ENCODE measurements at regions not wholly inside any gene's neighbourhood (a gene's known extent, or its start where the extent isn't known, plus 50 kb on each side); places are given as distances from the start of the nearest gene placed in this dataset.

DNA sequence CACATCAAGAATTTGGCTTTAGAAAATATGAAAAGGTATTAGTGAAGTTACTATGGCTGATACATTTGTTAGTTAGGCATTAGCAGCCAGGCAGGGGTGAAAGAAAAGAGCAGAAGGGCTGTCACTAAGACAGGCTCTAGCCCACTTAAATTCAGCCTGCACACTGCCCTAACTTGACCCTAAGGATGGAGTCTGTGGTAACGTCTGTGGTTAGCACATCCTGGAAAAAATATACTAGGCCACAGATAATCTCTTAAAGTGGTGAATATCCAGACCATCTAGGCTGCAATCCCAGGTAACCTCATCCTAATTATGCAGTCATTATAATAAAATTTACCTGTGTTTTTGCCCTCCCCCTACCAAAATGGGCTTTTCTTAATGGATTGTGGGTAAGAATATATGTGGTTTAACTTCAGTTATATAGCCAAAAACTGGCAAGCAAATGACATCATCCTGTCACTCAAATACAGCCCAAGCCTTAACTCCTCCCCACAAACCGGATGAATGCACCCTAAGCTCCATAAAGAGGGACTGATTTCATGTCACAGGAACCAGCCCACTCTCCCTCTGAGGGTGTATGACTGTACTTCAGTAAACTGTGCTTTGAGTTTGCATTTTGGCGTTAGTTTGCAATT lies 440.9 kb downstream of the LRFN5 start:
- no peak for DNase-seq (ENCODE audit: low read depth in 2 of 3, low spot score in 1 of 3)

DNA sequence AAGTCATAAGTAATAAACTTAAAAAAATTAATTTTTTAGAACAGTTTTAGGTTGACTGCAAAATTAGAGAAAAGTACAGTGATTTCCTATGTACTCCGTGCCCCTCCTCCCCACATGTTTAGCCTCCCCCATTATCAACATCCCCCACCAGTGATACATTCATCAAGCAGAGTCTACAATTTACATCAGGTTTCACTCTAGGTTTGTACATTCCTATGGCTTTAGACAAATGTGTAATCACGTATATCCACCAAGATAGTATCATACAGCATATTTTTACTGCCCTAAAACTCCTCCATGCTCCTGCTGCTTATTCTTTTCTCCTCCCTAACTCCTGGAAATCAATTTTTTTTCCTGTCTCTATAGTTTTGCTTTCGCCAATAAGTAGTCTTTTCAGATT lies 438.7 kb downstream of the LRFN5 start:
- no peak for DNase-seq (ENCODE audit: low read depth in 2 of 3, low spot score in 1 of 3)

DNA sequence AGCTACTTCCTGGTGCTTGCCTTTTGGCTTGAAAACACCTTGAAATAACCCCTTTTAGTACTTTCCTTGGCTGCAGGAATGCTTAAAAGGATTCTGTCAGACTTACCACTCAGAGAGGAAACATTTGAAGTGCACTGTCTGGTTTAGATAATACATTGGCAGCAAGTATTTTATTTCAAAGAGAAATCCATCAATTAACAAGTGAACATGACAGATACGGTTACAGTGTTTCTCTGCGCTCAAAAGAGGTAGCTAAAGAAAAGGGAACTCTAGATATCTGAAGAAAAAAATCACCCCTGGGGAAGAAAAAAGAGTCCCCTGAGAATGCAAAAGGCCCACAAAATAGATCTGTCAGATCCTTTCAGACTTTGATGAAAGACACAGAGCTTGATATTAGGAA lies 421.9 kb downstream of the LRFN5 start:
- no peak for DNase-seq (ENCODE audit: low read depth in 2 of 3, low spot score in 1 of 3)

DNA sequence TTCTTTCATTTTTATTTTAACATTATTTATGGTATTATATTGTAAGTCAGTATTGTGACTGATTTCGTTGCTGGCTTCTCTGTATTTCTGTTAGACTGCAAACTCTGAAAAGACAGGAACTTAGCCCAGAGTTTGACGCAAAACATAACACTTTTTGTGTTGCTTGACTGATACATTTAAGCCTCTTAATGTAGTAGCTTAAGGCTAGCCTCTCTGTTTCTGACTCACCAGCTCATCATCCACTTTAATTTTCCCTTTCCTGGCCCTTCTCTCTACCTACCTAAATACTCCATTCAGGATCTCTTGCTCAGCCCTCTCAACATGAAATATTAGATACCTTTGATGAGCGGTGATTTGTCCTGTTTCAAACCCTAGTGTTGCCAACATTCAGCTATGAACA lies 420.6 kb downstream of the LRFN5 start:
- no peak for DNase-seq (ENCODE audit: low read depth in 2 of 3, low spot score in 1 of 3)

DNA sequence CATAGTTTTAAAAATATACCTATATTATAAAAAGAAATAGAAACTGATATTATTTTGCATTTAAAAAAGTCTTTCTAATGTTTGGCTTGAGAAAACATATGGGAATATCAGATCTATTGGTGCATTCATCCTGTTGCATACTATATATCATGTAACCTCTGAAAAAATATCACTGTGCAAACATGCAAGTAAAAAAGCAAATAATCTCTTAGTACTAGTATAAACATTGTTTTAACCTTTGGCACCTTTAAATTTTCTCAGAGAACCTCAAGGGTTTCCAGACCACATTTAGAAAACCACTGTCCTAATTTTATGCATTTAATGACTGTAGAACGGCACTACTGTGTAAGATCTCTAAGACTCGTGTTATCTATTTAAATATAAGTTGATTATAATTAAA lies 416.8 kb downstream of the LRFN5 start:
- no peak for DNase-seq (ENCODE audit: low read depth in 2 of 3, low spot score in 1 of 3)

DNA sequence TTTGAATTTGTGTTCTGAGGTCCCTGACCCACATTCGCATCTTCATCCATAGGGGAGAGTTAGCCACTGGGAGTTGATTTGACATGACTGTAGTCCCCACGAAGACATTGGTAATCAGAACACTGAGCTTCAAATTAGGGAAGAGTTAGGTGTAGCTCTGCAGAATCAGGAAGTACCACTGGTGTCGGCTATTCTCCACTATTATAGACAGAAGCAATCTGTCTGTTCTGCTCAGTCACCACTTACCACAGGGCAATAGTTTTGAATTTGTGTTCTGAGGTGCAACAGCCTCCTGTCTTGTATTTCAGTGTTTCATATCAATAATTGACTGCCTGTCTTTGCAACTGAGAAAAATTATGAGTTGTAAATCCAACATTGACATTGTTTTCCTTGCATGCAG lies 407.6 kb downstream of the LRFN5 start:
- DNase-seq (ENCODE audit: low read depth in 2 of 3, low spot score in 1 of 3) = no peak

DNA sequence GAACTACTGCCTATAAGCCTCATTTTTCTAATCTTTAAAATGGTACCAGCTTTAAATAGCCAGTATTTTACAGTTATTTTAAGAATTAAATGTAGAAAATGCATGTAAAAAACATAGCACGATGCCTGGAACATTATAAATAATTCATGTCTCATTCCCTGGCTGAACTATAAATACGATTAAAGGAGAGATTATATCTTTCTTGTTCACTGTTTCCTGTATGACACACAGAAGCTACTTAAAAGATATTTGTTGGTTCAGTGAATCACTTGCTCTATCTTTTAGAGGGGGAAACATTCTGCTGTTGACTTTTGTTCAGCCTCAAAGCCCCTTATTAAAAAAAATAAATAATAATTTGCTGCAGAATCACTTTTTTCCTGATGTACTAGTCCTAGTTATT lies 406.9 kb downstream of the LRFN5 start:
- DNase-seq (ENCODE audit: low read depth in 2 of 3, low spot score in 1 of 3) = no peak

DNA sequence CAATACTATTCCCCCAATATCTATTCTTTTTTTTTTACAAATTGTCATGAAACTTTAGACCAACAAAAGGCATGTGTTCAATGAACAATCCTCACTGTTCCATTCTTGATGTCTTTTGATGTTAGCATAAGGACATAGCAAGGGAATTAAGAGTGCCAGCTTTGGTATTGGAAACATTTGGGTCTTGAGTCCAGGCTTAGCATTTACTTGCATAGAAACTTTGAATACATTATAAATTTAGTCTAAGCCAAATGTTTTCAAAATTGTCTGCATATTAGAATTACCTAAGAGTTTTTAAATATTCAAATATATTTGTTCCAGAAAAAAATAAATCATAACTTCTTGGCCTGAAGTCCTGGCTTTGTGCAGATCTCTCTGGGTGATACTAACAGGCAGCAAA lies 406.5 kb downstream of the LRFN5 start:
- DNase-seq (ENCODE audit: low read depth in 2 of 3, low spot score in 1 of 3) = no peak

DNA sequence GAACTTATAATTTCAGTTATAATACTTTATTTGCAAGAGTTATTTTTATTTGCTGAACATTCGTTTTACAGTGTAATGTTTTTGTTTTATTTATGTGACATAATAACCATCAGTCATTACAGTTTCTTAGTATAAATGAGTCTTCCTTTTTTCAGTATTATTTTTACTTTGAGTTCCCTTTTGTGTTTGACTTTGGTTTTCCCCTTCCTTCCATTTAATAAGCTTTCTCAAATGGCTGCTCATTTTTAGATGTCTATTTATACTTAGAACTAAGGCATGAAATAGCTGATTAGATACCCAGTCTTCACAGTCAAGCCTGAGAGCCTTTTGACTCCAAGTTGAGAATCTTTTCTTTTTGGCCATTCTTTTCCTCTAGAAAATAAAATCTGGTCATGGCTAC lies 404.5 kb downstream of the LRFN5 start:
- DNase-seq (ENCODE audit: low read depth in 2 of 3, low spot score in 1 of 3) = no peak

DNA sequence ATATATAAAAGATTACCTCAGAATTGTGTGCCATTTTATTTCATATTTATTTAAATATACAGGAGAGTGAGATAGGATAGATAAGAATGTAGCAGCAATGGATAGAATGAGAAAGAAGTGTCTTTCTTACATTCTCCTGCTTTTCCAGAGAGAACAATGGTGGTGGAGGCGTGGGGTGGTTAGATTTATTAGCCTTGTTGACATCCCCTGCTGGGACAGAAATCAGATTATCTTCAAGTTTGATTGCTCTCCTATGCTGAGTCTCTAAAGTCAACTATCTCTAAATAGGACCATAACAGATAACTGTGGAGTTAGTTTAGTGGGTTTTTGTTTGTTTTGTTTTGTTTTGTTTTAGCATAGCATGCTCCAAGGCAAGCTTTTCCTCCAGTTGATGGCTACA lies 397.6 kb downstream of the LRFN5 start:
- no peak for DNase-seq (ENCODE audit: low read depth in 2 of 3, low spot score in 1 of 3)

DNA sequence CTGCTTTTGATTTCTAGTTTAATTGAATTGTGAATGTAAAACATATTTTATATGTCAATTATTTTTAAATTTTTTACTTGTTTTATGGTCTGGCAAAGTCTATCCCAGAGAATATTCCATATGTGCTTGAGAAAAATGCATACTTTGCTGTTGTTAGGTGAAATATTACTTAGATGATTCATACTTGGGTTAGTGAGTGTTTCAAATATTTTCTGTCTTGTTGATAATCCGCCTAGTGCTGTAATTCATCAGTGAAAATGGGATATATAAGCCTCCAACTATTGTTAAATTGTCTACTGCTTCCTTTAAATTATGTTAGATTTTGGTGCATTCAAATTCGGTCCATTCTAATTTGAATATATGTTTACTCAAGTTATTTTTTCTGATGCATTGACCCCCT lies 395.5 kb downstream of the LRFN5 start:
- no peak for DNase-seq (ENCODE audit: low read depth in 2 of 3, low spot score in 1 of 3)

DNA sequence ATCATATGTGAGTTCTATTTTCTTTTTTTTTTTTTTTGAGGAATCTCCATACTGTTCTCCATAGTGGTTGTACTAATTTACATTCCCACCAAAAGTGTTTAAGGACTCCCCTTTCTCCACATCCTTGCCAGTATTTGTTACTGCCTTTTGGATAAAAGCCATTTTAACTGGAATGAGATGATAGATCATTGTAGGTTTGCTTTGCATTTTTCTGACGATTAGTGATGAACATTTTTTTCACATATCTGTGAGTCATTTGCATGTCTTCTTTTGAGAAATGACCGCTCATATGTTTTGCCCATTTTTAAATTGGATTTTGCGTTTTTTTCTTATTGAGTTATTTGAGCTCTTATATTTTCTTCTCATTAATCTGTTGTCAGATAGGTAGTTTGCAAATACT lies 394.8 kb downstream of the LRFN5 start:
- DNase-seq (ENCODE audit: low read depth in 2 of 3, low spot score in 1 of 3) = no peak

DNA sequence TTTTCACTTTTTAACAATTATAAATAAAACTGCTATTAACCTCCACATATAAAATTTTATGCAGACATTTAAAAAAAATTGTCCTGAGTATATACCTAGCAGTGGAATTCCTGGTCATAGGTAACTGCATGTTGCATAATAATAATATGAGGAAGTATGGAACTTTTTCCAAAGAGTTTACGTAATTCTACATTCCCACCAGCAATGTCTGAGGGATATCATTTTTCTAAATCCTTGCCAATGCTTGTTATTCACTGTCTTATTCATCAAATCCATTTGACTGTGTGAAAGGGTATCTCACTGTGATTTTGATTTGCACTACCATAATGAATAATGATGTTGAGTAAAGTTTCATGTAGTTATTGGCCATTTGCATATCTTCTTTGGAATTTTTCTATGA lies 393.8 kb downstream of the LRFN5 start:
- no peak for DNase-seq (ENCODE audit: low read depth in 2 of 3, low spot score in 1 of 3)

DNA sequence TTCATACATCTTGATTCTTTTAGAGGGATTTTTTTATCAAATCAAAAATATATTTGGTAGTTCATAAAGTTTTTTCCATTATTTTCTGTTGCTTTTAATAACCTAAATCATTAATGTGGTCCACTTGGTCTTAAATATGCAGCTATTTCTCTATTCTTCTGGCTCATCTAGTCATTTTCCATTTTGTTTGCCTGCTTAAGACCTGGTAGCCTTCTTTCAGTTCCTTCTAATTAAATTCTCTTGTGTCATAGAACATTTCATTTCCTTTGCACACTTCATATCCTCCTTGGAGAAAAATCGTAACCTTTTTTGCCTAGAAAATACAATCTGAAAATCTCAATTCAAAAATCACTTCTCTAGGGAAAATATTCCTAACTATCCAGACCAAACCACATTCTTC lies 387.0 kb downstream of the LRFN5 start:
- DNase-seq (ENCODE audit: low read depth in 2 of 3, low spot score in 1 of 3) = no peak

DNA sequence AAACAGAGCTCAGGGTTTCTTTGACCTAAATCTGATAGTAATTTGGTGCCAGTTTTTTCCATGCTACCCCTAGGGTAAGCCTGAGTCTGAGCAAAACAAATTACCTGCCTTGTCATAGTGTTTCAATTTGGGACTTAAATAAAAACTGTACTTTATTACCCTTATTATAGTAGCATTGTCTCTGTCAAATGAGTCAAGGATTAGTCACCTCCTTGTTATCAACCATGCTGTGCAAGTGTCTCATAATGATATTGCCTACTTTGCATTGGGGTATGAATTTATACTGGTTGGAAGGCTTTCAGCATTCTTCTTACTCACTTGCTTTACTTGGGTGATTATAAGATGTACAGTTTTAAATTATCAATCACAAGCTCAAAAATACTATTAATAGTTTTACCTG lies 380.0 kb downstream of the LRFN5 start:
- DNase-seq (ENCODE audit: low read depth in 2 of 3, low spot score in 1 of 3) = no peak

DNA sequence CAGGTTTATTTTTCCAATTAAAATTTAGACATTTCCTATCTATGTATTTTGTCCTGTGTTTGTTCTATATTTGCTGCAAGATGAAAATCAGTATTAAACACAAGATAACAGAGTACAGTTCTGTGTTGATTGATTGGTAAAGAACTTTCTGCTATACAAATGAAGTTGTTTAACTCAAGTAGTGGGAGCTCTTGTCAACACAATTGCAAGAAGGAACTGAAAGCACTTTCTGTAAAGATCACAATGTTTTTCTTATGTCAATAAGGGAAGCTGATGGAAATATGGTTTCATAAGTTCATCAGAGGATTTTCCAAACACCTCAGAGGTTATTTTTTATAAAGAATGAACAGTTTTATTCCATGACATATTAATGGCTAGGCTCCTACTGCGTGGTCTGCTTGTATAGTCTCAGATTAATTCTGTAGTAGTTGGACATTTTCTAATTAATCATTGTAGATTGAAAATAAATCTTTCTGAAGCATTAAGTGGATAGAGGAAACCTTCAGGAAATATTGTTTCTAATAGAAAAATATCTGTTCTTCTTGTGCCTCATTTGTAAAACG lies 379.5 kb downstream of the LRFN5 start:
- no peak for DNase-seq (ENCODE audit: low read depth in 2 of 3, low spot score in 1 of 3)

DNA sequence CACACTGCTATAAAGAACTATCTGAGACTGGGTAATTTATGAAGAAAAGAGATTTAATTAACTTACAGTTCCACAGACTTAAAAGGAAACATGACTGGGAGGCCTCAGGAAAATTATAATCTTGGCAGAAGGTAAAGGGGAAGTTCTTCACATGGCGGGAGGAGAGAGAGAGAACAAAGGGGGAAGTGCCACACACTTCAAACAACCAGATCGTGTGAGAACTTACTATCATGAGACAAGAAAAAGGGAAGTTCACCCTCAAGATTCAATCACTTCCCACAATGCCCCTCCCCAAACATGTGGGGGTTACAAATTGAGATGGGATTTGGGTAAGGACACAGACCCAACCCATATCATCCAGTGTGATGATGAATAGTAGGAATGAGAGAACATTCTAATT lies 366.5 kb downstream of the LRFN5 start:
- DNase-seq (ENCODE audit: low read depth in 2 of 3, low spot score in 1 of 3) = no peak

DNA sequence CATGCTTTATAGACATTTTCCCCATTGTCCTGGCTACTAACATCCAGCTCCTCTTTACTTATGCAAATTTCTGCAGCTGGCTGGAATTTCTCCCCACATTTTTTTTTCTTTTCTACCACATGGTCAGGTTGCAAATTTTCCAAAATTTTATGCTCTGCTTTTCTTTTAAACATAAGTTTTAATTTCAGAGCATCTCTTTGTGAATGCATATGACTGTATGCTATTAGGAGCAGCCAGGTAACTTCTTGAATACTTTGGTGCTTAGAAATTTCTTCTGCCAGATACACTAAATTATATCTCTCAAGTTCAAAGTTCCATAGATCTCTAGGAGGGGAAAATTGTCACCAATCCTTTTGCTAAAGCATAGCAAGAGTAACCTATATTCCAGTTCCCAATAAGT lies 365.9 kb downstream of the LRFN5 start:
- DNase-seq (ENCODE audit: low read depth in 2 of 3, low spot score in 1 of 3) = no peak

DNA sequence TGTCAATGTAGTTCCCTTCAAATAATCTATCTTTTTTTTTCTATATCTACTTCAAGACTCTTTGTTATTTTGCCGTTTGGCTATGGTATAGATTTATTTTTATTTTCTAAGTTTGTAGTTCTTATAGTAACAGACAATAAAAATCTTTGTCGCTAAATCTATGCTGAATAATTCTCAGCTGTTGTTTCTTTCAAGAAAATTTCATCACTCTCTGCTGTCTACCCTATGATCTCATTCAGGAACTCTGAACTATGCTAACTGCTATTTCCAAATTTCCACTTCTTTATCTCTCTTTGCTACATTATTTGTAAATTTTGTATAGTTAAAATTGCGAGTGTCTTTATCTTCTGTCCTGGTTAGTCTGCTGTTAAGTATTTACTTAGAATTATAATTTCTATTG lies 353.6 kb downstream of the LRFN5 start:
- DNase-seq (ENCODE audit: low read depth in 2 of 3, low spot score in 1 of 3) = no peak

DNA sequence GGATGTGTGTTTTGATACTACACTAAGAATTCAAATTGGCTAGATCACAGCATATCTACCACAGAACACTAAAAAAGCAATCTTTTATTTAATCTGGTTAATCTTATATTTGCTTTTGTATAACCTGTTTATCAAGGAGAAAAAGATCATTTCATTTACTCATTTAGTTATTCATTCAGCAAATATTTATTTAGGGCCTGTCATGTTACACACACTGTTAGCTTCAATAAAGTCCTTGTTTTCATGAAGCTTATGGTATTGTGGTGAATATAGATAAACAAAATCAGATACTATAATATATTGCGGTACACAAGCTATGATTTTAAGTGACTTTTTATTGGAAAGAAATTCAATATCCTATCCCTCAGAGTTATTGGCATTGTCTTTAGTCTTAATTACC lies 350.8 kb downstream of the LRFN5 start:
- no peak for DNase-seq (ENCODE audit: low read depth in 2 of 3, low spot score in 1 of 3)

Measured in stimulated activated CD4-positive, alpha-beta T cell treated with anti-CD3 and anti-CD28 coated beads, Interleukin-12 subunit alpha, Interleukin-12 subunit beta, amount 100 ng/mL, for 48 hours (primary cell).